H9 (cell line): ENCODE measurements at regions not wholly inside any gene's neighbourhood (a gene's known extent, or its start where the extent isn't known, plus 50 kb on each side); places are given as distances from the start of the nearest gene placed in this dataset.

Experiments
- DNase-seq: peaks from one replicate; pipeline ENCODE4 v3.0.0-alpha.2; 2017
- H2AFZ ChIP-seq: one replicate; pipeline ENCODE4 v1.6.1; 2013; ENCODE audit warnings: mild to moderate bottlenecking, low read length, control low read depth, moderate library complexity
- H2AK5ac ChIP-seq: 2 replicates; pipeline ENCODE4 v1.6.1; 2013; ENCODE audit warnings: low read length, control low read depth, mixed read lengths; ENCODE audit not compliant: insufficient read length
- H2BK120ac ChIP-seq: one replicate; pipeline ENCODE4 v1.6.1; 2013; ENCODE audit warnings: low read depth, mild to moderate bottlenecking, low read length, control low read depth, inconsistent platforms; ENCODE audit not compliant: poor library complexity, severe bottlenecking
- H2BK12ac ChIP-seq: 2 replicates; pipeline ENCODE4 v1.6.1; 2013; ENCODE audit warnings: low read length, control low read depth, mixed read lengths, low read depth; ENCODE audit not compliant: insufficient read length
- H2BK15ac ChIP-seq: 2 replicates; pipeline ENCODE4 v1.6.1; 2013; ENCODE audit warnings: low read depth, low read length, control low read depth
- H2BK20ac ChIP-seq: one replicate; pipeline ENCODE4 v1.6.1; 2013; ENCODE audit warnings: low read depth, mild to moderate bottlenecking, low read length, control low read depth, inconsistent platforms; ENCODE audit not compliant: poor library complexity, severe bottlenecking
- H2BK5ac ChIP-seq: 2 replicates; pipeline ENCODE4 v1.6.1; 2013; ENCODE audit warnings: low read length, control low read depth, mixed read lengths; ENCODE audit not compliant: insufficient read length
- H3K14ac ChIP-seq: 2 replicates; pipeline ENCODE4 v1.6.1; 2013; ENCODE audit warnings: low read length, control low read depth; ENCODE audit not compliant: insufficient read depth
- H3K18ac ChIP-seq: 2 replicates; pipeline ENCODE4 v1.6.1; 2013; ENCODE audit warnings: low read depth, mild to moderate bottlenecking, mixed read lengths, low read length, control low read depth; ENCODE audit not compliant: insufficient read length
- H3K23ac ChIP-seq: 2 replicates; pipeline ENCODE4 v1.6.1; 2013; ENCODE audit warnings: low read length, control low read depth, mixed read lengths, low read depth; ENCODE audit not compliant: insufficient read length
- H3K23me2 ChIP-seq: 2 replicates; pipeline ENCODE4 v1.6.1; 2013; ENCODE audit warnings: low read depth, mild to moderate bottlenecking, mixed read lengths, low read length, control low read depth; ENCODE audit not compliant: insufficient read length, poor library complexity, severe bottlenecking
- H3K27ac ChIP-seq: 2 replicates; pipeline ENCODE4 v1.5.1; 2013; ENCODE audit warnings: low read length, control low read depth, mixed read lengths, low read depth; ENCODE audit not compliant: insufficient read length
- H3K27me3 ChIP-seq: 2 replicates; pipeline ENCODE4 v1.6.1; 2013; ENCODE audit warnings: low read length, control low read depth, inconsistent platforms; ENCODE audit not compliant: insufficient read depth
- H3K4ac ChIP-seq: 2 replicates; pipeline ENCODE4 v1.6.1; 2013; ENCODE audit warnings: low read depth, mild to moderate bottlenecking, control low read depth, inconsistent platforms, low read length, moderate library complexity
- H3K4me1 ChIP-seq: 2 replicates; pipeline ENCODE4 v1.6.1; 2013; ENCODE audit warnings: low read length, control low read depth, inconsistent platforms; ENCODE audit not compliant: insufficient read depth
- H3K4me2 ChIP-seq: 2 replicates; pipeline ENCODE4 v1.6.1; 2013; ENCODE audit warnings: low read length, control low read depth, mixed read lengths; ENCODE audit not compliant: insufficient read length, insufficient read depth
- H3K56ac ChIP-seq: 2 replicates; pipeline ENCODE4 v1.6.1; 2013; ENCODE audit warnings: low read depth, mild to moderate bottlenecking, mixed read lengths, low read length, control low read depth; ENCODE audit not compliant: insufficient read length
- H3K79me1 ChIP-seq: 2 replicates; pipeline ENCODE4 v1.6.1; 2013; ENCODE audit warnings: low read depth, mild to moderate bottlenecking, moderate library complexity, low read length, control low read depth, inconsistent platforms; ENCODE audit not compliant: insufficient read depth, poor library complexity, severe bottlenecking
- H3K79me2 ChIP-seq: 2 replicates; pipeline ENCODE4 v1.6.1; 2013; ENCODE audit warnings: low read length, control low read depth, inconsistent platforms; ENCODE audit not compliant: insufficient read depth
- H3K9ac ChIP-seq: 2 replicates; pipeline ENCODE4 v1.6.1; 2013; ENCODE audit warnings: low read length, control low read depth, mixed read lengths; ENCODE audit not compliant: insufficient read length; ENCODE audit errors: extremely low read depth
- H3K9me3 ChIP-seq: one replicate; pipeline ENCODE4 v1.6.1; 2013; ENCODE audit warnings: low read depth, low read length, inconsistent platforms; ENCODE audit not compliant: control insufficient read depth
- H3T11ph ChIP-seq: one replicate; pipeline ENCODE4 v1.6.1; 2013; ENCODE audit warnings: mild to moderate bottlenecking, low read length, control low read depth, inconsistent platforms
- H4K20me1 ChIP-seq: one replicate; pipeline ENCODE4 v1.6.1; 2013; ENCODE audit not compliant: control insufficient read depth, insufficient read length, insufficient read depth
- H4K5ac ChIP-seq: 2 replicates; pipeline ENCODE4 v1.6.1; 2013; ENCODE audit warnings: low read depth, mild to moderate bottlenecking, mixed read lengths, low read length, control low read depth; ENCODE audit not compliant: insufficient read length
- H4K8ac ChIP-seq: replicated peaks from 2 replicates; pipeline ENCODE4 v1.6.1; 2013; ENCODE audit warnings: low read length, control low read depth, mixed read lengths, low read depth; ENCODE audit not compliant: insufficient read length
- H4K91ac ChIP-seq: 2 replicates; pipeline ENCODE4 v1.6.1; 2013; ENCODE audit warnings: low read depth, mild to moderate bottlenecking, moderate library complexity, mixed read lengths, low read length, control low read depth; ENCODE audit not compliant: insufficient read length
- H3K27ac Mint-ChIP-seq, 3 experiments: 2 replicates in 2 of 3; 3 replicates in 1 of 3; pipeline ENCODE4 v1.8.0; 2020 to 2021; ENCODE audit warnings: mixed read lengths in 3 of 3, mild to moderate bottlenecking in 1 of 3, moderate library complexity in 1 of 3
- H3K27me3 Mint-ChIP-seq: 2 replicates; pipeline ENCODE4 v1.8.0; 2021; ENCODE audit warnings: low read depth, mild to moderate bottlenecking, moderate library complexity, mixed read lengths
- H3K36me3 Mint-ChIP-seq, 3 experiments: 2 replicates in 2 of 3; 3 replicates in 1 of 3; pipeline ENCODE4 v1.8.0; 2020 to 2021; ENCODE audit warnings: low read depth in 3 of 3, mixed read lengths in 3 of 3; ENCODE audit not compliant: insufficient read depth in 1 of 3
- H3K4me1 Mint-ChIP-seq, 2 experiments: 2 replicates each; pipeline ENCODE4 v1.8.0; 2020; ENCODE audit warnings: mixed read lengths in 2 of 2
- H3K4me3 Mint-ChIP-seq, 2 experiments: 2 replicates in 1 of 2; 3 replicates in 1 of 2; pipeline ENCODE4 v1.8.0; 2020 to 2021; ENCODE audit warnings: mild to moderate bottlenecking in 2 of 2, mixed read lengths in 2 of 2, moderate library complexity in 1 of 2
- H3K9me3 Mint-ChIP-seq, 2 experiments: 2 replicates in 1 of 2; 3 replicates in 1 of 2; pipeline ENCODE4 v1.8.0; 2020; ENCODE audit warnings: mild to moderate bottlenecking in 2 of 2, mixed read lengths in 2 of 2, moderate library complexity in 1 of 2
- CTCF ChIP-seq: fragments of 200-600 bp; sonication (generic); conservative IDR thresholded peaks from 3 replicates; pipeline ENCODE4 v1.8.0; 2021; ENCODE audit warnings: antibody characterized with exemption, mild to moderate bottlenecking
- WGBS: extraction: QIAGEN DNeasy Blood & Tissue Kit; methylation state at CpG from one replicate; pipeline ENCODE4 v1.1.7; 2013; ENCODE audit warnings: missing lambda C conversion rate, low lambda C conversion rate, mixed read lengths; ENCODE audit not compliant: insufficient read length; ENCODE audit errors: extremely low coverage; 5-methylcytosine and 5-hydroxymethylcytosine counted together

GRCh38 chr18:78447211-78447610 lies 532.4 kb upstream of the SALL3 start:
- H4K91ac ChIP-seq = no peak overlapping the region
- no peak overlapping the region for H2BK5ac ChIP-seq

More at GRCh38 chr18:78447211-78447610, 532.4 kb upstream of the SALL3 start:
- no peak overlapping the region for H2AK5ac ChIP-seq
- H3K79me1 ChIP-seq = no peaks in the 10 kb centered on the region
- no CpG with 5 or more reads among the region's 4 CpGs for WGBS
- H2BK12ac ChIP-seq = no peak overlapping the region
- H3K4me2 ChIP-seq = no peak overlapping the region
- no peak overlapping the region for H4K8ac ChIP-seq
- no peaks in the 10 kb centered on the region for H3K23me2 ChIP-seq
- no peaks in the 10 kb centered on the region for H3K4me1 ChIP-seq
- H3K9ac ChIP-seq = no peak overlapping the region
- no peak overlapping the region for H3K18ac ChIP-seq
- H3K56ac ChIP-seq = no peak overlapping the region
- peaks cover 8 to 11% of the 10 kb centered on the region in 2 experiments for H3K4me1 Mint-ChIP-seq
- no peaks in the 10 kb centered on the region; the same call in 1 of the 2 replicates for H3K27me3 Mint-ChIP-seq
- no peak overlapping the region for H2BK120ac ChIP-seq
- no peak overlapping the region for H3K27ac Mint-ChIP-seq
- no peaks in the 10 kb centered on the region for H3K27me3 ChIP-seq
- H3K4me3 Mint-ChIP-seq = no peak overlapping the region
- no peak overlapping the region for H3K14ac ChIP-seq
- no peaks in the 10 kb centered on the region; a peak in 1 of 5 replicates for H3K9me3 Mint-ChIP-seq
- no peaks in the 10 kb centered on the region for H3K79me2 ChIP-seq
- no peak overlapping the region for H3K27ac ChIP-seq
- H2BK15ac ChIP-seq = no peak overlapping the region
- H3K36me3 Mint-ChIP-seq = no peaks in the 10 kb centered on the region
- DNase-seq = no peak
- H2BK20ac ChIP-seq = no peak overlapping the region
- no peaks in the 10 kb centered on the region for H3K9me3 ChIP-seq
- H3K23ac ChIP-seq = no peak overlapping the region
- H3K4ac ChIP-seq = no peak overlapping the region
- H4K5ac ChIP-seq = no peak overlapping the region
- H4K20me1 ChIP-seq = no peaks in the 10 kb centered on the region
- no peak overlapping the region for H3T11ph ChIP-seq
- no peak overlapping the region for H2AFZ ChIP-seq
- TF ChIP-seq CTCF = no peak
